ENCODE measurements at regions not wholly inside any gene's neighbourhood (a gene's known extent, or its start where the extent isn't known, plus 50 kb on each side); places are given as distances from the start of the nearest gene placed in this dataset.
"Not testable (repeated sequence)": the region's sequence is repeated elsewhere in the genome, so short reads cannot be mapped to it uniquely, and the experiment has no call there.

DNA sequence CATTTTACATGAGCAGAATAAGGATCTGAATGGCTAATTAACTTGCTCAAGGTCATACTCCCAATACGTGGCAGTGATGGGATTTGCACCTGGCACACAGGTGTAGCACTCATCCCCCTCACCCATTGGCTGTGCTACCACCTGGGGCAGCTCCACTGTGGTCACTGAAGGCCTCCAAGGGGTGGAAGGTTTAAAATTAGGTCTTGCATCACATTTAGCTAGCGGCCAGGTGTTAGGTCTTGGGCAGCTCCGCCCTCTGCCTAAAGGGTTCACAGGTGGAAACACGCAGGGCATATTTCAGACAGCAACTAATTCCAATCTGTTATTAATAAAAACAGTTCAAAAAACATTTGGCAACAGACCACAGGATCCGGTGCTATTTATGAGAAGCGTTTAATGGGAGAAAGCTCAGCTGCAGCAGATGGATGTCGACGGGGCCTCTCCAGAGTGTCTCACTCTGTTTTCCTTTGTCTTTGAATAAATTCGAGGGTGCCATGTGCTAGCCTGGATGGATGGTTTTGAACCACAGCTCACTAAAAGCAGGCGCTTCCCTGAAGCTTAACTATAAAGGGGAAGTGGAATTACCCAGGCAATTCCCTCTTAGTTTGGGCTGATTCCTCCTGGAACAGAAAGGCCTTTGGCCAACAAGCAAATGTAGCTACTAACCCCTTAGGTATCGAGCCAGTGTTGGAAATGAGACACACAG lies 1017.6 kb downstream of the TYW1 start:
- DNase-seq (ENCODE audit: low spot score) = no peak

DNA sequence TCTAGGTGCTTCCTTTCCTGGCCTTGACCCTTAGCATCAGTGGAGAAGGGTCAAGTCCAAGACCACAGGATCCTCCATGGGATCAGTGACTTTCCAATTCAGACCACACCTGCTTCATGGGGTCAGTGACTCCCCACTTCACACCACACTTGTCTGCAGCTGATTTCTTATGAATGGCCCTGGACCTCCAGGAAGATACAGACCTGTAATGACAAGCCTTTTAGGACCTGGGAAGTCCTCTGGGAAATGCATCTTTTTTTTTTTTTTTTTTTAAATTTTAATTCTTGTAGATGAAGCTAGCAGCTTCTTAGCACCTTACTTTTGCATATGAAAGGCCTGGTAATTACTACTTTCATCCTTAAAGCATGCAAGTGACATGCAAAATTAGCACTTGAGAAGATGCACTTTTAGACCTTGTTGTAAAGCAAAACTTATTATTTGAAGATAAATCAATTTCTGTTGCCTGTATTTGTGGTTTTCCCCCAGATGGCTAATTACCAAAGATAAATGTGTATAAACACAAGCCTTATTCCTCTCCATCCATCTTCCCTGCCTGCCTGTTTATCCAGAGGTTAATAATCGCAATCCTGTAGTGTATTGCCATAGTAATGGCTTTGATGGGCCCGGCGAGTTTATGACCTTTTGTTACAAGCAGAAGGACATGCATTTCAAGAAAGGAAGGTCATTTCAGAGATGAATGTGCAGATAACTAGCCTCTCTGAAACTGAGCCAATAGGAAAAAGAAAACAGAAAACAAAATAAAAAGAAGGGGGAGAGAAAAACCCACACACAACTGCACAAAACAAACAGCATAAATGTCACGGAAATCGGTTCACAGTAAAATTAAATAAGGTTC lies 1018.7 kb downstream of the TYW1 start:
- no peak for DNase-seq (ENCODE audit: low spot score)

GRCh38 chr7:68015978-68016532 lies 1019.4 kb downstream of the TYW1 start:
- DNase-seq (ENCODE audit: low spot score) = no peak

DNA sequence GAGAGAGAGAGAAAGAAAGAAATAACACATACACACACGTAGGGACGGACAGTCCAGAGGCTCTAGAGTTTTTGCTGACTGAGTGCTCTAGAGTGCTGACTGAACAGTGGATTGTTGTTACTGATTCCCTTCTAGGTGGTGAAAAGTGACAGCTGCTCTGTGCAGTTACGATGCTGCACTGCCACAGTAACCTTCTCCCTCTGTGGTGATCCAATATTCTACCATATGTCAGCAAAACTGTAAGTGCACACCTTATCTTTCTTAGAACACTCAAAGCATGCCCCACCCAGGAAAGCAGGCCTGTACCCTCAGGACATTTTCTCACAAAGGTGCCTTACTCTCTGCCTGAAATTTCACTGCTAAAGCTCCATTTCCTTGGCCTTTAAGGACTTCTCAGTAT lies 1023.5 kb downstream of the TYW1 start:
- DNase-seq (ENCODE audit: low spot score) = no peak

DNA sequence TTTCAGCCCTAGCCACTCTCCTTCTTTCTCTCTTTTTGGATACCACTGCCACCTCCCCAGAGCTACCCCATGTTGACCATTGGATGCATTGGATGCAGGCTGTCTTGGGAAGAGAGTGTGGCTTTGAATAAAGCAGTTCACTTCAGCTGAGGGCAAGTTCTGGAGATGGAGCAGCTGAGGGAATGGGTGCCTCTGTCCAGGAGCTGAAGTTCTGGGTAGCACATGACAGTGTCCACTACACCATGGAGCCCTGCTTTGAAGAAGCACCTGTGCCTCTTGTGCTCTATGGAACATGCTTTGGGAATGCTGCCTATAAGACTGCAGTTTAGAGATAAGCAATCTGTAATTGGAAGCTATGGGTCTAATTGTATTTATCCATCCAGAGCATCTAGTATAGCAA lies 1028.7 kb downstream of the TYW1 start:
- DNase-seq (ENCODE audit: low spot score) = no peak

GRCh38 chr7:68030530-68030929 lies 1033.9 kb downstream of the TYW1 start:
- DNase-seq (ENCODE audit: low spot score) = no peak

- DNase-seq (ENCODE audit: low spot score) = no peak
Observed at GRCh38 chr7:68031180-68031943, 1034.7 kb downstream of the TYW1 start.

- peak; percentile 32 for DNase-seq (ENCODE audit: low spot score)
Observed at GRCh38 chr7:68038621-68039314, 1042.1 kb downstream of the TYW1 start.

GRCh38 chr7:68041554-68041953 lies 1044.9 kb downstream of the TYW1 start:
- peak; percentile 11 for DNase-seq (ENCODE audit: low spot score)

- DNase-seq (ENCODE audit: low spot score) = no peak
Observed at GRCh38 chr7:68043546-68043945, 1046.9 kb downstream of the TYW1 start.

DNA sequence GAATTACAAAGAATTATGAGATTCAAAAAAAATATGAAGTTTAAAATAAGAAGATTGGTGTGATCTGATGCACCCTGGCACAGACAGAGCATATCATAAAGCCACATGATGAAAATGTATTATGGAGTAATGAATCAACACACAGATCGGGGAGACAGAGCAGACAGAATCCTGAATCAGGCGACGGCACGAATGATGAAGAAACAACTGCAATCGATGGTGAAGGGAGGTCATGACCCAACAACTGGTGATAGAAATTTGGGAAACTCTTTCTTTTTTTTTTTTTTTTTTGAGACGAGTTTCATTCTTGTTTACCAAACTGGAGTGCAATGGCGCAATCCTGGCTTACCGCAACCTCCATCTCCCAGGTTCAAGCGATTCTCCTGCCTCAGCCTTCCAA lies 1054.0 kb downstream of the TYW1 start:
- DNase-seq (ENCODE audit: low spot score) = no peak

DNA sequence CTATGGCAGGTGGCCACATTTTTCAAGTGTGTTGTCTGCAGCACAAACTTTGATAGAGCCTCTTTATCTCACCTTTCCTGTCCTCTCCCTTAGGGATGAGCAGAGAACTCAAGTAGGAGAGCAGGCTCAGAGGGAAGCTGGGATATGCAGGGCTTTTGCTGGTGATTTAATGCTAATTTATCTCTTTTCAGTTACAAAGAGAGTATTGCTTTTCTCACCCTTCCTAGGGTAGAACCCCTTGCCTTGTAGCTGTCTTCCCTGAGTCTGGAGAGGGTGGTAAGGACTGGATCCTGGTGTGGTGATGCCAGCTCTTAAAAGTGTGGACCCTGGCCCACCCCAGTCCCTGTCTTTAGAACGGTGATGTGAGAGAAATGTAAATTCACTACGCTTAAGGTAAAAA lies 1061.4 kb downstream of the TYW1 start:
- no peak for DNase-seq (ENCODE audit: low spot score)

DNA sequence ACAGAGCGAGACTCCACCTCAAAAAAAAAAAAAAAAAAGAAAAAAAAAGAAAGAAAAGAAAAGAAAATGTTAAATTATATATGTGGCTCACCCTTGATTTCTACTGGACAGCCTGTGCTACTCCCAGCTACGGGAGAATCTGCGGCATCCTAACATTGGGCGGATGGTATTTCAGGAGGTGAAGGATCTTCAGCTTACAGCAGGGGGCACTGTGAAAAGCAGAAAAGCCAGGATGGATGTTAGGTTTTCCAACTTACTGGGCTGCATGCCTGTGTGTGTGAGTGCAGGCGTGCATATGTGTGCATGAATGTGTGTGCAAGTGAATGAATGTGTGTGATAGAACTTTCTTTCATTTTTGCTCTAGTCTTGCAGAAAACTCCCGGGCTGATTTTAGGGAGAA lies 1066.5 kb downstream of the TYW1 start:
- DNase-seq (ENCODE audit: low spot score) = peak; percentile 24

GRCh38 chr7:68065581-68065980 lies 1068.9 kb downstream of the TYW1 start:
- DNase-seq (ENCODE audit: low spot score) = no peak

DNA sequence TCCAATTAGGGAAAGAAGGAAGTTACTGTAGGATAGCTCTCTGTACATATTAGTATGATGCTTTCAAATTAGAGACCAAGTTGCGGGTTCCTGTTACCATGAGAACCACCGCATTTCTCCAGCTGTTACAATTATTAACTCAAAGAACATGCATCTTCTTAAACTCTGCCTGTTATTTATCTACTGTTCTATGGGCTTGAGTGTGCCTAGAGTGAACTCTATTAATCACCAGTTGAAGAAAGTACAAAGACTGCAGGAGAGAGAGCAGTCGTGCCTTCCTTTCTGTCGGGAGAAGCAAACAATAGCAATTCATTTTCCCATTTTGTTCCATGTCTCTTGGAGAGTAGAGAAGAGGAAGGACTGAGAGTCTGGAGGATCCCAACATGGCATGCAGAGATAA lies 1071.2 kb downstream of the TYW1 start:
- no peak for DNase-seq (ENCODE audit: low spot score)

DNA sequence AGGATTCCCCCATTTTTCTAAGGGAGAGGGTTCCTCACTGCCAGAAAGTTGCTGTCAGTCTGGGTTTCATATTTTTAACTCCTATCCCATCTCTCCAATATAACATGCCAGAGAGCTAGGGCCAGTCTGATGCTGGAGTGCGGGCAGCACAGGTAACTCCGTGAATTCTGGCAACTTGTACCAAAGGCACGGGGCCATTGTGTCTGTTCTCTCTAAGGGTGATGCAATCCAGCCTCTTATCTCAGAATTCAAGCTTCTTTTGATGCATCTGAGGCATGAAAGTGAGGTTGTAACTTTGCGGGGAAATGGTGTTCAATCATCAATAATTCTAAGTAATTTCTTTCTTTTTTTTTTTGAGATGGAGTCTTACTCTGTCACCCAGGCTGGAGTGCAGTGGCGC lies 1074.4 kb downstream of the TYW1 start:
- no peak for DNase-seq (ENCODE audit: low spot score)

DNA sequence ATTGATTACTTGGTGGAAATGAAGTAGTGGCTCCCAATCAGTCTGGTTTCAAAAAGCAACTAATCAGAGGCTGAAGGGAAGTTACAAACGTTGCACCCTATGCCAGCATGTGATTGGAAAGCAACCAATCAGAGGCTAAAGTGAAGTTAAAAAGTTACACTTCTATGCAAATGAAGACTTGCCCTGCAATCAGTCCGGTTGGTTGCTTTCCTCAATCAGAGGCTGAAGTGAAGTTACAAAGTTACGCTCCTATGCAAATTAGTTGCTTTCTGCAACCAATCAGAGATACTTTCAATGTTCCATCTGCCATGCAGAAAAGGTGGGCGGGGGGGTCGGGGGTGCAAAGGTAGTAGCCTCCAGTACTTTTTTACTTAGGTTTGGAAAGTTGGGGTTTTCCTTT lies 1077.1 kb downstream of the TYW1 start:
- DNase-seq (ENCODE audit: low spot score) = no peak

DNA sequence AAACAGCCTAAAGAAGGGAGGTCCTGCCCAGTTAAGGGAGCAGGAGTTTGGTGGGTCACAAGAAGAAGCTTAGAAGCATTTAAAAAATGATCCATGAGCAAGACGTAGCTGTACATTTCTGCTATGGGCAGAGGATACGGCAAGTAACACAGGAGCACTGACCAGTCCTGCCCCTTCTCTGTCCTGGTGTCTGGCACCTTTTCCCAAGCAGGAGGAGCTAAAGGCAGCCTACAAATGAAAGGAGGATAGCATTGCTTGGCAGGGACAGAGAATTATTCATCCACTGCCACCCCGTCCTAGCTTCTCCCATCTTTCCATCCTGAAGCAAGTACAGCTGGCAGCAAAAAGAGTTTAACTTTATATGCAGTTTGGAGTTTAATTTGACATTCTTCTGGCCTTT lies 1077.6 kb downstream of the TYW1 start:
- DNase-seq (ENCODE audit: low spot score) = no peak

GRCh38 chr7:68078157-68078710 lies 1081.6 kb downstream of the TYW1 start:
- no peak for DNase-seq (ENCODE audit: low spot score)

DNA sequence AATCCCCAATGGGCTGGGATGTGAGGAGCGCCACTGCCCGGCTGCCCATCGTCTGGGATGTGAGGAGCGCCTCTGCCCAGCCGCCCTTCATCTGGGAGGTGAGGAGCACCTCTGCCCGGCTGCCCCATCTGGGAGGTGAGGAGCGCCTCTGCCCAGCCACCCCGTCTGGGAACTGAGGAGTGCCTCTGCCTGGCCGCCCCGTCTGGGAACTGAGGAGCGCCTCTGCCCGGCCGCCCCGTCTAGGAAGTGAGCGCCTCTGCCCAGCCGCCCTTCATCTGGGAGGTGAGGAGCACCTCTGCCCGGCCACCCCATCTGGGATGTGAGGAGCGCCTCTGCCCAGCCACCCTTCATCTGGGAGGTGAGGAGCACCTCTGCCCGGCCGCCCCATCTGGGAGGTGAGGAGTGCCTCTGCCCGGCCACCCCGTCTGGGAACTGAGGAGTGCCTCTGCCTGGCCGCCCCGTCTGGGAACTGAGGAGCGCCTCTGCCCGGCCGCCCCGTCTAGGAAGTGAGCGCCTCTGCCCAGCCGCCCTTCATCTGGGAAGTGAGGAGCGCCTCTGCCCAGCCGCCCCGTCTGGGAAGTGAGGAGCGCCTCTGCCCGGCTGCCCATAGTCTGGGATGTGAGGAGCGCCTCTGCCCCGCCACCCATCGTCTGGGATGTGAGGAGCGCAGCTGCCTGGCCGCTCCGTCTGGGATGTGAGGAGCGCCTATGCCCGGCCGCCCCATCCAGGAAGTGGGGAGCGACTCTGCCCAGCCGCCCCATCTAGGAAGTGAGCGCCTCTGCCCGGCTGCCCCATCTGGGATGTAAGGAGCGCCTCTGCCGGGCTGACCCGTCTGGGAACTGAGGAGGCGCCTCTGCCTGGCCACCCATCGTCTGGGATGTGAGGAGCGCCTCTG lies 1085.7 kb downstream of the TYW1 start:
- not testable (repeated sequence) for DNase-seq (ENCODE audit: low spot score)
